ENCODE measurements at regions not wholly inside any gene's neighbourhood (a gene's known extent, or its start where the extent isn't known, plus 50 kb on each side); places are given as distances from the start of the nearest gene placed in this dataset.

- Histone ChIP-seq H2BK15ac (ENCODE audit: low read depth, low read length) (no peak overlapping the region), H3K14ac (ENCODE audit: insufficient read depth, low read length) (no peak overlapping the region; the same call in 1 of the 2 replicates), H3K23me2 (ENCODE audit: insufficient read length, low read depth, low read length, poor library complexity, severe bottlenecking) (no peaks in the 10 kb centered on the region), H2AK5ac (ENCODE audit: insufficient read length, low read length) (no peak overlapping the region), H2BK5ac (ENCODE audit: insufficient read length, low read length) (no peak overlapping the region), H4K91ac (ENCODE audit: insufficient read length, low read depth, low read length) (no peak overlapping the region), H3K23ac (ENCODE audit: insufficient read length, low read depth, low read length) (no peak overlapping the region), H3K9ac (ENCODE audit: extremely low read depth, insufficient read length, low read length) (no peak overlapping the region), H4K20me1 (ENCODE audit: control insufficient read depth, insufficient read depth, insufficient read length) (no peaks in the 10 kb centered on the region), H2AFZ (ENCODE audit: low read length) (peak overlapping the region; percentile 48), H3T11ph (ENCODE audit: low read length) (no peak overlapping the region), H3K4me1 (ENCODE audit: insufficient read depth, low read length) (no peaks in the 10 kb centered on the region), H2BK120ac (ENCODE audit: low read depth, low read length, poor library complexity, severe bottlenecking) (no peak overlapping the region), H3K4me2 (ENCODE audit: insufficient read depth, insufficient read length, low read length) (no peak overlapping the region), H3K27me3 (ENCODE audit: insufficient read depth, low read length) (no peaks in the 10 kb centered on the region), H2BK12ac (ENCODE audit: insufficient read length, low read depth, low read length) (no peak overlapping the region), H3K9me3 (ENCODE audit: control insufficient read depth, low read depth, low read length) (no peaks in the 10 kb centered on the region), H3K27ac (ENCODE audit: insufficient read length, low read depth, low read length) (no peak overlapping the region), H3K79me1 (ENCODE audit: insufficient read depth, low read depth, low read length, poor library complexity, severe bottlenecking) (no peaks in the 10 kb centered on the region), H3K18ac (ENCODE audit: insufficient read length, low read depth, low read length) (no peak overlapping the region), H3K79me2 (ENCODE audit: insufficient read depth, low read length) (no peaks in the 10 kb centered on the region), H4K5ac (ENCODE audit: insufficient read length, low read depth, low read length) (no peak overlapping the region), H2BK20ac (ENCODE audit: low read depth, low read length, poor library complexity, severe bottlenecking) (no peak overlapping the region), H3K4ac (ENCODE audit: low read depth, low read length) (no peak overlapping the region), H3K56ac (ENCODE audit: insufficient read length, low read depth, low read length) (no peak overlapping the region), H4K8ac (replicated peaks; ENCODE audit: insufficient read length, low read depth, low read length) (no peak overlapping the region)
- H3K9me3 Mint-ChIP-seq = no peaks in the 10 kb centered on the region
- no peak overlapping the region for H3K4me3 Mint-ChIP-seq
- no peak for DNase-seq
- H3K27me3 Mint-ChIP-seq (ENCODE audit: low read depth) = no peaks in the 10 kb centered on the region
- peak overlapping the region in 1 of 3 experiments; percentile 29; a peak in 2 of 7 replicates for H3K27ac Mint-ChIP-seq
- H3K4me1 Mint-ChIP-seq = peaks cover 23 to 51% of the 10 kb centered on the region in 2 experiments
- no peaks in the 10 kb centered on the region for H3K36me3 Mint-ChIP-seq (ENCODE audit: insufficient read depth in 1 of 3, low read depth in 3 of 3)
- no CpG with 5 or more reads among the region's 2 CpGs for WGBS (ENCODE audit: extremely low coverage, insufficient read length, low lambda C conversion rate)
- TF ChIP-seq CTCF (conservative IDR thresholded peaks at IDR 0.05) = no peak
Measured at GRCh38 chr6:93177918-93178317, 241.4 kb downstream of the EPHA7 start.

All from H9 (cell line).